Stomach (tissue), 8 donors: ENCODE measurements at regions not wholly inside any gene's neighbourhood (a gene's known extent, or its start where the extent isn't known, plus 50 kb on each side); places are given as distances from the start of the nearest gene placed in this dataset.

Source experiments
- DNase-seq, 2 donors: peaks; one replicate each; pipeline versions ENCODE4 v3.0.0 to v3.0.0-alpha.2; 2013 to 2019
- H3K27ac ChIP-seq, 5 donors: fragments of 200-600 bp in 4 of 5; sonication (generic) in 4 of 5; one replicate each; pipeline ENCODE4 v1.5.1; 2013 to 2019; ENCODE audit warnings: mild to moderate bottlenecking in 1 of 5, moderate library complexity in 1 of 5
- H3K27me3 ChIP-seq, 3 donors: fragments of 200-600 bp; sonication (generic); one replicate each; pipeline ENCODE4 v1.5.1; 2017 to 2019; ENCODE audit warnings: mixed run types in 1 of 3
- H3K36me3 ChIP-seq, 4 donors: fragments of 200-600 bp; sonication (generic); 1 replicate in 3 of 4; 2 replicates in 1 of 4; pipeline ENCODE4 v1.5.1; 2016 to 2019
- H3K4me1 ChIP-seq, 4 donors: fragments of 200-600 bp; sonication (generic); one replicate each; pipeline ENCODE4 v1.5.1; 2016 to 2019
- H3K4me3 ChIP-seq, 4 donors: fragments of 200-600 bp; sonication (generic) in 3 of 4; one replicate each; pipeline ENCODE4 v1.5.1; 2016 to 2019; ENCODE audit warnings: mild to moderate bottlenecking in 1 of 4
- H3K9me3 ChIP-seq, 4 donors: fragments of 200-600 bp; sonication (generic); one replicate each; pipeline ENCODE4 v1.5.1; 2016 to 2019
- EP300 ChIP-seq: sonication (generic); formaldehyde crosslinking; IDR thresholded peaks from one replicate; pipeline ENCODE4 v1.6.1; 2017; ENCODE audit warnings: antibody characterized with exemption
- POLR2A ChIP-seq, 4 donors: fragments of 450-650 bp; IDR thresholded peaks; one replicate each; pipeline ENCODE4 v1.6.1; 2016; ENCODE audit warnings: antibody characterized with exemption in 4 of 4, control low read depth in 2 of 4, mild to moderate bottlenecking in 1 of 4, moderate library complexity in 1 of 4
- POLR2AphosphoS5 ChIP-seq, 3 donors: sonication (generic); formaldehyde crosslinking; IDR thresholded peaks; one replicate each; pipeline ENCODE4 v1.6.1; 2016; ENCODE audit warnings: antibody characterized with exemption in 3 of 3
- WGBS, 5 donors: extraction: QIAGEN DNeasy Blood & Tissue Kit in 3 of 5; methylation state at CpG; one replicate each; pipeline versions ENCODE4 v1.1.5 to v1.1.7; 2013 to 2018; 5-methylcytosine and 5-hydroxymethylcytosine counted together
- intact Hi-C: fragments of 100-400 bp; cut with DNase I; formaldehyde crosslinking; loops from one replicate; pipeline ENCODE4 v1.15.1; 2023; ENCODE audit warnings: low total_unique reads
- TF ChIP-seq, protein P1 (sequence below), 7 experiments: fragments of 450-650 bp in 4 of 7; fragments of 200-600 bp in 3 of 7; sonication (generic) in 3 of 7; IDR thresholded peaks; one replicate each; pipeline ENCODE4 v1.5.1; 2016 to 2019; ENCODE audit warnings: antibody characterized with exemption in 7 of 7, control low read depth in 2 of 7, mild to moderate bottlenecking in 1 of 7
- donor health status: healthy with polysubstance abuse.
- donor health status: Bipolar disorder and iron deficiency.
- donor health status: healthy.

DNA sequence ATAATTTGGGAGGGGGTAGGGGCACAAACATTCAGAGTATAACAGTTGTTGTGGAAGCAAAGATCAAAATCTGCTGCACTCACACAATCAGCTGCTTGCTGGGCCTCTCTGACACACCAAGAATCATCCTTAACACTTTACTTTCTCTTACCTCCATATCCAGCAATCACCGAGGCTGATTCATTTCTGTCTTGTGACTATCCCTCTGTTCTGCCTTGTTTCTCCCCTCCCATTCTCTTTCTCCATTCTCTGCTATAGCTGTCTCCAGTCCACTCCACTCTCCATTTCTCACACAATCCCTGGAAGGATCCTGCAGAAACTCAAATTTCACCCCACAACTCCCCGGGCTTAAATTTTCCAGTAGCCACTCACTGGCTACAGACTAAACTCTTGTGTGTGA is 91.8 kb upstream of the NGF start:
- Histone ChIP-seq H3K27me3 (no peaks in the 10 kb centered on the region), H3K36me3 (no peaks in the 10 kb centered on the region), H3K4me1 (no peaks in the 10 kb centered on the region), H3K27ac (no peak overlapping the region), H3K4me3 (no peak overlapping the region), H3K9me3 (no peaks in the 10 kb centered on the region)
- WGBS, 5 donors = 78 to 91% (median 88%) methylated on average over 2 of the region's 2 CpGs
- DNase-seq = no peak
- intact Hi-C loops = no loop called here
- TF ChIP-seq POLR2A (IDR thresholded peaks at IDR 0.05) = no peak
- TF ChIP-seq, protein P1, sequence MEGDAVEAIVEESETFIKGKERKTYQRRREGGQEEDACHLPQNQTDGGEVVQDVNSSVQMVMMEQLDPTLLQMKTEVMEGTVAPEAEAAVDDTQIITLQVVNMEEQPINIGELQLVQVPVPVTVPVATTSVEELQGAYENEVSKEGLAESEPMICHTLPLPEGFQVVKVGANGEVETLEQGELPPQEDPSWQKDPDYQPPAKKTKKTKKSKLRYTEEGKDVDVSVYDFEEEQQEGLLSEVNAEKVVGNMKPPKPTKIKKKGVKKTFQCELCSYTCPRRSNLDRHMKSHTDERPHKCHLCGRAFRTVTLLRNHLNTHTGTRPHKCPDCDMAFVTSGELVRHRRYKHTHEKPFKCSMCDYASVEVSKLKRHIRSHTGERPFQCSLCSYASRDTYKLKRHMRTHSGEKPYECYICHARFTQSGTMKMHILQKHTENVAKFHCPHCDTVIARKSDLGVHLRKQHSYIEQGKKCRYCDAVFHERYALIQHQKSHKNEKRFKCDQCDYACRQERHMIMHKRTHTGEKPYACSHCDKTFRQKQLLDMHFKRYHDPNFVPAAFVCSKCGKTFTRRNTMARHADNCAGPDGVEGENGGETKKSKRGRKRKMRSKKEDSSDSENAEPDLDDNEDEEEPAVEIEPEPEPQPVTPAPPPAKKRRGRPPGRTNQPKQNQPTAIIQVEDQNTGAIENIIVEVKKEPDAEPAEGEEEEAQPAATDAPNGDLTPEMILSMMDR (IDR thresholded peaks at IDR 0.05) = no peak
- TF ChIP-seq POLR2AphosphoS5 (IDR thresholded peaks at IDR 0.05) = no peak
- no peak for TF ChIP-seq EP300

DNA sequence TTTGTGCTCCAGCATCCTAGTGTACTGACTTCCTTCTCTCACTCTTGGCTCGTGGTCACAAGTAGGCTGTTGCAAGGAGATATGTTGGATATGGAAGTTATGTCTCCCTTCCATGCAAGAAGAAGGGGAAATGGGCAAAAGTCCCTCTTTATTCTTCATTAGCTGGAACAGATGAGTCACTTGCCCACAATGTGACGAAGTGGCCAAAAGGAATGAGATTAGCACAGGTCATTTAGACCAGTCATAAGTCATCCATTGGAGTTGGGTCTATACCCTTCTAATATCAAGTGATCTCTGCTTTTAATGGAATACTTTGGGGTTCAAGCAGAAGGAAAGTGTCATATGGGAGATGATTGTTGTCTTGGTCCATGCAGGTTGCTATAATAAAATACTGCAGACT is 91.2 kb upstream of the NGF start:
- no peaks in the 10 kb centered on the region for H3K27me3 ChIP-seq
- WGBS, 5 donors = 74 to 82% (median 80%) methylated on average over 2 of the region's 2 CpGs
- H3K27ac ChIP-seq = no peak overlapping the region
- no peaks in the 10 kb centered on the region for H3K9me3 ChIP-seq
- H3K36me3 ChIP-seq = no peaks in the 10 kb centered on the region
- no peak overlapping the region for H3K4me3 ChIP-seq
- no peak for DNase-seq
- no peaks in the 10 kb centered on the region for H3K4me1 ChIP-seq
- TF ChIP-seq EP300 (no peak), POLR2AphosphoS5 (IDR thresholded peaks at IDR 0.05) (no peak)
- TF ChIP-seq, protein P1 (IDR thresholded peaks at IDR 0.05) = no peak
- intact Hi-C loops = no loop called here

DNA sequence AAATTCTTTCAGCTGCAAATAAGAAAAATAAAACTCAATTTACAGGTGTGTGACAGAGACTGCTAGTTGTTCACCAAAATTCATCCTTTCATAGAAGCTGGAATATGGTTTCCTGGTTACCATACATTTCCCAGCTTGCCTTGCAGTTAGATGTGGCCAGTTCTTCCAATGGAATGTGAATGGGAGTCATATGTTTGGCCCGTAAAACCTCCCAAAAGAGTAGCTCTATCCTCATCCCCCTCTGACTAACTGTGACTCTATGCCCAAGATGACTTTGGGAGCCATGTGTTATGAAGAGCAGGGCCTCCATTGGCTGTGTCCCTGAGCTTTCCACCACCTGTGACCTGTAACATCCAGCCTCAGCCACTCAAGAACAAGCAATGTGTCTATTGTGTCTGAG is 90.6 kb upstream of the NGF start:
- H3K4me1 ChIP-seq = no peaks in the 10 kb centered on the region
- H3K36me3 ChIP-seq = no peaks in the 10 kb centered on the region
- DNase-seq = no peak
- no peaks in the 10 kb centered on the region for H3K9me3 ChIP-seq
- intact Hi-C loops = no loop called here
- no peak for TF ChIP-seq POLR2AphosphoS5 (IDR thresholded peaks at IDR 0.05)
- no peak for TF ChIP-seq POLR2A (IDR thresholded peaks at IDR 0.05)
- no peak for TF ChIP-seq EP300
- TF ChIP-seq, protein P1 (IDR thresholded peaks at IDR 0.05) = no peak
- no peak overlapping the region for H3K27ac ChIP-seq
- WGBS, 5 donors = 85 to 100% (median 97%) methylated on average over 1 of the region's 1 CpG
- H3K27me3 ChIP-seq = no peaks in the 10 kb centered on the region
- H3K4me3 ChIP-seq = no peak overlapping the region

DNA sequence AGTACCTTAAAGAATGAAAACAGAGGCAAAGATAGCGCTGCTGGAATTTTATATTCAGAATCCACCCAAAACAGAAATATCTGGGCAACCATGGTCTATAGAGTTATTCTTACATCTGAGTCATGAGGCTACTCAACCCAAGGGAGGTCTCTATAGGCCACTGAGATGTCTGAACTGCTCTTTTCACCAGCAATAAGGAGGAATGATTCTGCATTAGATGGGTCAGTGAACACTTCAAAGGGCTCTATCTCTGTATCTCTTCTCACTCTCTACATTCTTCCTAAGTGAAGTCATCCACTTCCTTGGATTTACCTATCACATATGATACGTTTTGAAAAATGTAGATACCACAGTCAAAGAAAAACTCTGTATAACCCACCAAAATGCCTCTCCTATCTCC is 90.2 kb upstream of the NGF start:
- H3K27ac ChIP-seq = no peak overlapping the region
- 71 to 89% (median 79%) methylated on average over 2 of the region's 2 CpGs for WGBS, 5 donors
- no peak for TF ChIP-seq POLR2A (IDR thresholded peaks at IDR 0.05)
- no peak for TF ChIP-seq EP300
- TF ChIP-seq POLR2AphosphoS5 (IDR thresholded peaks at IDR 0.05) = no peak
- TF ChIP-seq, protein P1 (IDR thresholded peaks at IDR 0.05) = no peak
- no peaks in the 10 kb centered on the region for H3K36me3 ChIP-seq
- no peaks in the 10 kb centered on the region for H3K9me3 ChIP-seq
- no peak for DNase-seq
- no peak overlapping the region for H3K4me3 ChIP-seq
- H3K4me1 ChIP-seq = no peaks in the 10 kb centered on the region
- intact Hi-C loops = no loop called here
- H3K27me3 ChIP-seq = no peaks in the 10 kb centered on the region
